HG03025 (cell line): ENCODE measurements at regions not wholly inside any gene's neighbourhood (a gene's known extent, or its start where the extent isn't known, plus 50 kb on each side); places are given as distances from the start of the nearest gene placed in this dataset.
"Not testable (repeated sequence)": the region's sequence is repeated elsewhere in the genome, so short reads cannot be mapped to it uniquely, and the experiment has no call there.

Experiments used
- ATAC-seq: cut with Tn5 transposase; IDR thresholded peaks from one replicate; pipeline ENCODE4 v1.9.1; 2021; ENCODE audit warnings: mild to moderate bottlenecking, moderate library complexity; ENCODE audit not compliant: unreplicated experiment, low FRiP score

DNA sequence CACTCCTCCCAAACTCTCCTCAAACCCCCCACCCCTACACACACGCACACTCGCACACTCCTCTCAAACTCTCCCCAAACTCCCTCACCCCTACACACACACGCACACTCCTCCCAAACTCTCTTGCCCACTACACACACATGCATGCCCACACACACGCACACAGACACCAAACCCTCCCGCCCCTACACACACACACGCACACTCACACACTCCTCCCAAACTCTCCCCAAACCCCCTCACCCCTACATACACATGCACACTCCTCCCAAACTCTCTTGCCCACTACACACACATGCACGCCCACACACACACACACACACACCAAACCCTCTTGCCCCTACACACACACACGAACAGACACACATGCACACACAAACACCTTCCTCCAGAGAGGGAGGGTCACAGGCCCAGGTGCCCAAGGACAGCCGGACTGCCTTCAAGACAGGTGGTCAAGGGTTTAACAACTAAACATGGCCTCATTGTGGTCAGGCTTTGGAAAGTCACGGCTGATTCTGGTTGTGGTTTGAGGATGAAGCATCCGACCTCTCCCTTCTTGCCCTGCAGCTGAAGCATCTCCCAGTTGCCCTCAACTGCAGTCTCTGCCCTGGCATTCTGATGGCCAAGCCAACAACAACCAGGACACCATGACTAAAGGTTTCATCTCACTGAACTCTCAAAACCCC is 72.3 kb upstream of the SNTG2 start:
- ATAC-seq, result no peak

DNA sequence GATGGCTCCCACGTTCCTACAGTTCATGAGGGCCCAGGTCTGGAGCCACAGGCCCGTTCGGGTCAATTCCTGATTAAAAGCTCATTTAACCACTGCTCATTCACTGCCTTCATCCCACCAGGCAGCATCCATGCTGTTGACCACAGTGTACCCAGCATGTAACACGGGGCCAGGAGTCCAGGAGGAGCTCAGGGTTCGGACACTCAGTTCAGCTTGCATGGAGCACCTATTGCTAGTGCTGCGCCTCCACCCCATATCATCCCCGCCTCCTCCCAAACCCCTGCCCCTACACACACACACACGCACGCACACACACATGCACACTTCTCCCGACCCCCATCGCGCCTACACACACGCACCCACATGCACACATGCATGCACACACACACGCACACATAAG is 72.9 kb upstream of the SNTG2 start:
- no peak for ATAC-seq

DNA sequence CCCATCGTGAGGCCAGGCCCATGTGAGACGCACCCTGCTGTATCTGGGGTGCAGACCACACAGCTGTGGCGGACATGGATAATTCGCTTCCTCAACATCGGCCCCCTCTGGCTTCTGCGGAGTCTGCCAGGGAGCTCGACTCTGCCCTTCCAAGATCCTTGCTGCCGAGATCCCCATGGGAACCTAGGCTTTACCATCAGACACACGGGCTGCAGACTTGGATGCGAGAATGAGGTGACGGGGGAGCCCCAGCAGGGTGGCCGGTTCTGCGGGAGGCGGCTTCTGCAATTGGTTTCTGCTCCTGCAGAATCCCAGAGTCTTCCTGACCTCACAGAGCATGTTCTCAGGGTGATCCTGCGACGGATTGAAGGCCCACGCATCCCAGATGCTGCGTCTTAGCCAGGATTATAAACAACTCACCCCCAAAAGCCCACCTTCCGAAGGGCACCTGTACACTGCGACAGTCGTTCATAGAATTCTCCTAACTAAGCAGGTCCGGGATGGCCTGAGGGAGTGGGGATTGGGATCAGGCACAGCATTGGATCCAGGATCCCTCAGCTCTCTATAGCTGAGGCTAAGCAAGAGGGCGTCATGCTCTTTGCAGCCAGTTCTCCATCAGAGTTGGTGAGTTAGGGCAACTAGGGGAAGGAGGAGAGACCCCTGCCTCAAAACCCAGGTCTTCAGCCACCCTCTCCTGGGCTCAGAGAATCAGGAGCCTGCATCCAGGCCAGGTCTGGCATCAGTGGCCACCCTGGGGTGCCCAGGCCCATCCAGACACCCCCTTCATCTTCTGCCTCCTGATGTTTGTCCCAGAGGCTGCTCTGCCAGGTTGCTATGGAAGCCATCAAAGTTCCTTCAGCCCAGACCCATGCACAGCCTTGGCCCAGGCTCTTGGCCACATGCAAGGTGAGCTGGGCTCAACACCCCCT is 74.7 kb upstream of the SNTG2 start:
- ATAC-seq, result no peak

DNA sequence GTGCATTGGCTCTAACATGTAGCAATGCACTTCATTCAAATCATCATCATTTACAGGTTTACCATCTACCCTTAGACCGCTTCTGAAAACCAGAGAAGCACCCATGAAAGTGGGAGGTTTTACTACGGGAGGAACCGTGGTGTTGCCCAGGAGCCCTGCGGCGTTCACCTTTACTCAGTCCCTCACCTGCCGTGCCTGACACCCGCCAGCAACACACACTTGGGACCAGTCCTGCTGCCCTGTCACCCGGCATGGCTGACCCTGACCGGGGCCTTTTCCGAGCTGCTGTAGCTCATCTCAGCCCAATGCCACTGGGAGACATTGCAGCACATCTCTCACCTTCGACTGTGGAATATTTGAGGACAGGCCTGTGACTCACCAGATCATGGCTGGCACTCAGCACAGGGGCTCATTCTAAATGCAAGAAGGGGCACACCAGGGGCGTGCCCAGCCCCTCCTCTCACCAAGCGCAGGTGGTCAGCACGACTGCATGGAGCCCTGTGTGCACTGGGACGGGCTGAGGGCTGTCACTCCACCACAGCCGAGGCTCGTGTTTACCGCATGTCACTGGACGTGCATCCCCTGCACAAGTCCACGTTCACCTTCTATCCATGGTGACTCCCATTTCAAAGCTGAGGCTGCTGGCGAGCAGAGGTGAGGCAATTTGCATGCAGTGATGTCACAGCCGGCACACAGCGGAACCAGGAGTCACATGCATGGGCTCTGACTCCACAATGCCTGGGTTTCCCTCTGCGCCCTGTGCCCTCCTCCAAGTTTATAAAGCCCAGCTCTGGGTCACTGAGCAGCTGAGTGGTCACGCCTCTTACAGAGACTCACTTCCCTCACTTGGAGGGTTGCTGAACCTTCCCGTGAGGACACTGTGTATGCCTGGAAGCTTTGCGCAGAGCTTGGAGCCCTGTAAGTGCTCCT is 76.7 kb upstream of the SNTG2 start:
- ATAC-seq, result no peak

DNA sequence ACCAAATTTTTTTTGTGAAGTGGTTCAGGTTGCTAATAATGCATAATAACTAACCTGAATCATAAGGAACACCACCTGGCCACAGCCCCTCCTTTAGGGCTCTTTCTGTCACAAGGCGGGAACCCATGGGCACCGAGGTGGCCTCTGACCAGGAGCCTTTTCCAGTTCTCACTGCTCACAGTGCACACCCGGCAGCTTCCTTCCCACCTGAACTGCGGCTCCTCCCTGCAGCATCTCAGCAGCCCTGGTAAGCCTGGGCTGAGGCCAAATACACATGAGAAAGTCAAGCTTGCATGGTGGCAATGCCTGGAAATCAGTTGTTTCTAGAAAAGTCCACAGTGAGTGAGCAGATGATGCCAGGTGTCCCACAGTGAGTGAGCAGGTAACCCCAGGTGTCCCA is 77.6 kb upstream of the SNTG2 start:
- no peak for ATAC-seq

DNA sequence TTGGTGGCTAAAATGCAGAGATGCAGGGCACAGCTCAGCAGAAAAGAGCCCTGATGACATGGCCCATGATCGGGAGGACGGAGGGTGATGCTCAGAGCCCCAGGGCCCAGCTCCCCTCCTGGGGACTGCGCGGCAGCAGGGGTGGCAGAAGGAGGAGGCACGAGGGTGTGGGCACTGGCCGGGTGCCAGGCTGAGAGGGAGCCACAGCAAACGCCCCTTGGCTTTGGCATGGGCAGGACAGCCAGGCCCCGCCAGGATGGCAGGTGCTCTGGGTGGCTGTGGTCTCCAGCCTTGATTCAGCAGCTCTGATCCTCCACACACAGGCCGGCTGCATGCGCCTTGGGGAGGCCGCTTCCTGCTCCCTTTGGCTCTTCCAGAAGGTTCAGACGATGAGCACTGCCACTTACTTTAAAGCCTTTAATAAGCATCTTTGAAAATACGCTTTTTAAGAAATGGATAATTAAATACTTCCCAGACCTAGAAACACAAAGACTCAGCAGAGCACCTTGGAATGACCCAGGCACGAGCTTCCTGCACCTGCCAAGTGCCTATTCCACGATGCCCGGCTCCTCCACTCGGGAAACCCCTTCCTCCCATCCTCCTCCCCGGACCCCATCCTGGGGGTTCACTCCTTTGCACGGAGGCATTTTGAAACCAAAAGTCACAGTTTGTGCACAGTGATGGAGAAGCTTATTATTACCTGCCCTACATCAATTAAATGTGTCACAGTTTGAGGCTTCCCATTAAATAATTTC is 78.5 kb upstream of the SNTG2 start:
- ATAC-seq, result no peak

DNA sequence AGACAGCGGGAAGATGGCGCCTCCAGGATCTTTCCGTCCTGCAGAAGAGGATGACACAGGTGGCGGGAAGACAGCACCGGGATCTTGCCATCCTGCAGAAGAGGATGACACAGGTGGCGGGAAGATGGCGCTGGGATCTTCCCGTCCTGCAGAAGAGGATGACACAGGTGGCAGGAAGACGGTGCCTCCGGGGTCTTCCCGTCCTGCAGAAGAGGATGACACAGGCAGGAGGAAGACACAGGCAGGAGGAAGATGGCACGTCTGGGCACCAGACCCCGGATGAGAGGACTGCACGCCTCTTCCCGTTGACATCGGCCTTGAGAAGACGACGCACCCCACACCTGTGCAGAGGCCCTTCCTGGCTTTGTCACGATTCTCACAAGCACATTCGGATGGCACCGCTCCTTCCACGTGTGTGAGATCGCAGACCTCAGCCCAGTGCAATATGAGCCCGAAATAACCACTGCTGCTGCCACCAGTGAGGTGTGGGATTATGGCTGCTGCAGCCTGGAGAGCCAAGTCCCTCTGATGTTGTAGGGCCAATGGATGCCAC is 79.4 kb upstream of the SNTG2 start:
- ATAC-seq, result no peak

DNA sequence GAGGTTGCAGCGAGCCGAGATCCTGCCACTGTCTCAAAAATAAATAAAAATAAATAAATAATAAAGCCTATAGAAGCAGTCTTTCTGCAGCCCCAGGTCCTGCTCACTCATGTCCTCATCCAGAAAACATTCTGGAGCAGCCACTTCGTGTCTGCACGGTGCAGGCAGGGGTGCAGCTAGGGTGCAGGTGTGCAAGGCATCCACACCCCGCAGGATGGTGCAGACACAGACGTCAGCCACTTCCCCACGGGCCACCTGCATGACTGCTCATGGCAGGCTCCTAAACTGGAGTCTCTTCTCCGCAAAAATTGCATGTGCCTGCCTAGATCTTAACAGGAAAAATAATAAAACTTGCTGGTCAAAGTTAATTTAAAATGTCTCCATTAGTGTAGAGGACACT is 80.2 kb upstream of the SNTG2 start:
- no peak for ATAC-seq

DNA sequence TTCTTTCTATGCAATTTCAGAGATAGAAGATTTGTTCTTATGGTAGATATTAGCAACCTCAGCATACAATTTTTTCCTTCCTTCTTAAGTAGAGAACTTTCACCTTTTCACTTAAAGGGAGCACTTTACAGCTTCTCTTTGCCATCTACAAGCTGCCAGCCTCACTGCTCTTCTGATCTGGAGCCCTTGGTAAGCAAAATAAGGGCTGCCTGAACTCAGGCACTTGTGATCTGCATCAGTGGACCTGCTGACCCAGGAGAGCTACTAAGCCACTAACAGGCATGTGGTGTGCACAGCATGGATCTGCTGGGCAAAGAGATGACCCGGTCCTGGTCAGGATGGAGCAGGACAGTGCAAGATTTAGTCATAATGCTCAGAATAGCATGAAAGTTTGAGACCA is 80.8 kb upstream of the SNTG2 start:
- ATAC-seq, result no peak

DNA sequence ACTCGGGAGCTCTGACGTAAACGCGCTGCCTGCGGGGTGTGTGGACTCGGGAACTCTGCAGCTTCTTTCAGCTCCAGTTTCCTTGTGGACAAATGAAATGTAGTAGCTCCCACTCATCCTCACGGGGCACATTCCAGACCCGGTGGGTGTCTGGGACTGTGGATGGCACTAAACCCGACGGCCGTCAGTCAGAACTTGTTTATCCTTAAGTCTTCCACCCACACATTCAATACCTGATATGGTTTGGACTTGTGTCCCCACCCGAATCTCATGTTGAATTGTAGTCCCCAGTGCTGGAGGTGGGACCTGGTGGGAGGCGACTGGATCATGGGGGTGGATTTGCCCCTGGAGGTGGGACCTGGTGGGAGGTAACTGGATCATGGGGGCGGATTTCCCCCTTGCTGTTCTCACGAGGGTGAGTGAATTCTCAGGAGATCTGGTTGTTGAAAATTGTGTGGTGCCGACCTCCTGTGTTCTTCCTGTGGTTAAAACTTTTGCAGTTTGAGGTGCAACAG is 81.2 kb upstream of the SNTG2 start:
- no peak for ATAC-seq

DNA sequence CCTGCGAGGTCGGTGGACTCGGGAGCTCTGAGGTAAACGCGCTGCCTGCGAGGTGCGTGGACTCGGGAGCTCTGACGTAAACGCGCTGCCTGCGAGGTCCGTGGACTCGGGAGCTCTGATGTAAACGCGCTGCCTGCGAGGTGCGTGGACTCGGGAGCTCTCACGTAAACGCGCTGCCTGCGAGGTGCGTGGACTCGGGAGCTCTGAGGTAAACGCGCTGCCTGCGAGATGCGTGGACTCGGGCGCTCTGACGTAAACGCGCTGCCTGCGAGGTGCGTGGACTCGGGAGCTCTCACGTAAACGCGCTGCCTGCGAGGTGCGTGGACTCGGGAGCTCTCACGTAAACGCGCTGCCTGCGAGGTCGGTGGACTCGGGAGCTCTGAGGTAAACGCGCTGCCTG is 81.8 kb upstream of the SNTG2 start:
- ATAC-seq, result not testable (repeated sequence)

DNA sequence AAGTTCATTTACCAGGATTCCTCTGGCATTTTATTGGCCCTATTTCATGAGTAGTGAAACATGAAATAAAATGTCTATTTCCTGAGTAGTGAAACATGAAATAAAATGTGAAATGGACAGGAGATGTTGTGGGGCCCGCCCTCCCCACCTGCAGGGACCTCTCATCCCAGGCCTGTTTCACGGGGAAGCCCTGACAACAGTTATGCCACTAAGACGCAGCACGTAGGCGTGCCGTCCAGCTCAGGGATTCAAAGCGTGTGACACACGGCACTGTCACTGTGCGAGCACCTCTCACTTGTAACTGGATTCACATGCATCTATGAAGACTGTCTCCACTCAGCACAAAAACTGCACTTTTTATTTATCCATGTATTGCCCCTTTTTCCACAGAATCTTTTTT is 83.4 kb upstream of the SNTG2 start:
- ATAC-seq, result no peak

DNA sequence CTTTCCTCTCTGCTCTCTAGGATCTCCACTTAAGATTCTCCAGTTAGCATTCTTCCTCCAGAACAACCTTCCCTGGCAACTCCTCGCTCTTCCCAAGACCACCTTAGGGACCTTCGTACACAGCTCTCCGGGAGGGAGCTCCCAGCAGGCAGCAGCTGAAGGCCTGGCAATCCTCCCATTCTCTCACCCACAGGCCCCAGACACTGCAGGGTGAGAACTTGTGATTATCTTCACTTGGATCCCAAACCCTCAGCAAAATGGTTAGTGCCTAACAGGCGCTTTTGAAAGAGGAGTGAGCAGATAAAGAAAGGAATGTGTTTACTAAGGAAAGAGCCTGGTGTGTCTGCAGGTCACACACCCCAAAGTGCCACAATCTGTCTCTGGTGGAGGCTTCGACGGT is 83.8 kb upstream of the SNTG2 start:
- ATAC-seq, result no peak

DNA sequence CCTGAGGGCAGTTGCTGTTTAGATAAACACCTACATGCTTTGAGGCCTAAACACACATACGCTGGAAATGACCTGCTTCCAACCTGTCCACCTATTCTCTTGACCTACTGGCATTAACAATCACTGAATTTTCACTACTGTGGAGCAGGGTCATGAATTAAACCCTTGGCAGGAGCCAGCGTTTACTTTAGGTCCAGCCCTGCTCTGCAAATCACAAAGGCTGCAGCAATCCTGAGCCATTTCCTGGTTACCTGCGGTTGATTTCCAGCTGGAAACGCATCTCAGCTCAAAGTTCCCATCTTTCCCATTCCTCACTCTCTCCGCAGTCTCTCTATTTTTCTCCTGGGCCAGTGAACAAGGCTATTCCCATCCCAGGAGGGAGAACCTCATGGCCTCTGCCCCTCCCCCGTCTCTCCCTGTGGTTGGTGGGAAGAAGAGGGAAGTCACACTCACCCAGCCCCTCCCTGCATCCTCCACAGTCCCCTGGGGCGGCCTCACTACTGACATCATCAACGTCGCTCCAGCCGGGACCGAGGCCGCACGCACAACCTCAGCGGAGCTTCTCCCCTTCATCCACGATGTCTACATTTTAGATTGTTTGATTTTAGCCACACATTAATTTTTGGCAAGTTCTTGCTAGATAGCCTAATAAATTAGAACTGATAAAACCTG is 84.5 kb upstream of the SNTG2 start:
- no peak for ATAC-seq

DNA sequence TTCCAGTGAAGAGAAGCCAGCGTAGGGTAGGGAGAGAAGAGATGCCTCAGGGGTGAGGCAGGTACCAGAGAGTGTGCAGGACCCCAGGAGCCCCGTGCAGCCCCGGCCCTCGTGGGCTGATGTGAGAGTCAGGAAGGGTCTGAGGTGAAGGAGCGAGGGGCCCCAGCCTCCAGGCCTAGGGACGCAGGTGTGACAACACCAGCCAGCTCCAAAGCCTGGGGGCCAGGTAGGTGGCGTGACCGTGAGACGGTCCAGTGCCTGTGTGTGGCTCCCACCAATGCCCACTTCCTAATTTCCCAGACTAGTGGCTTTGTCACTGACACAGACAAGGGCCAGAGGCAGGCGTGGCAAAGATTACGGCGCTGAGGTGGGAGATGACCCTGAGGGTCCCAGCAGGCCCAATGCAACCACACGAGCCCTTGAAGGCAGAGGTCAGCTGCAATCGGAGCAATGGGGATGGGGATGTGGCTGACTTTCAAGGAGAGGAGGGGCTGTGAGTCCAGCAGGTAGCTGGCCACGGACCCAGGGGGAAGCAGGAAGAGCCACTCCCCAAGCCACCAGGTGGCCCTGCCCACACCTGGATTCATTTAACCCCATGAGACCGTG is 86.0 kb upstream of the SNTG2 start:
- ATAC-seq, result no peak

DNA sequence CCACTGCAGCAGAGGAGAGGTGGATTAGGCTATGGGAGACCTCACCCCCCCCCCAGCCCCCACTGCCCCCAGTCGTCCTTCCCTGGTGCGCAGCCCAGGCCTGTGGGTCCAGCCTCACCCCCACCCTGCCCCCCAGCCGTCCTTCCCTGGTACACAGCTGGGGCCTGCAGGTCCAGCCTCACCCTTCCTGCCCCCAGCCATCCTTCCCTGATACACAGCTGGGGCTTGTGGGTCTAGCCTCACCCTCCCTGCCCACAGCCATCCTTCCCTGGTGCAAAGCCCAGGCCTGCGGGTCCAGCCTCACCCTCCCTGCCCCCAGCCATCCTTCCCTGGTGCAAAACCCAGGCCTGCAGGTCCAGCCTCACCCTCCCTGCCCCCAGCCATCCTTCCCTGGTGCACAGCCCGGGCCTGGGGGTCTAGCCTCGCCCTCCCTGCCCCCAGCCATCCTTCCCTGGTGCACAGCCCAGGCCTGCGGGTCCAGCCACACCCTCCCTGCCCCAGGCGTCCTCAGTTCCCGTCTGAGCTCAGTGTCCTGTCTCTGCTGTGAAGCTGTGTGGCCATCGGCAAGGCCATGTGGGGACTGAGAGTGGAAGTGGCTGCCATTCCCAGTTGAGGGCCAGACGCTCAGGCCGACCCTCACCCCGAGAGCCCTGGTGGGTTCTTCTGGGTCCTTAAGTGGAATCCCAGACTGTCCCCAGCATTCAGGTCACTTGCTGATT is 86.8 kb upstream of the SNTG2 start:
- no peak for ATAC-seq

DNA sequence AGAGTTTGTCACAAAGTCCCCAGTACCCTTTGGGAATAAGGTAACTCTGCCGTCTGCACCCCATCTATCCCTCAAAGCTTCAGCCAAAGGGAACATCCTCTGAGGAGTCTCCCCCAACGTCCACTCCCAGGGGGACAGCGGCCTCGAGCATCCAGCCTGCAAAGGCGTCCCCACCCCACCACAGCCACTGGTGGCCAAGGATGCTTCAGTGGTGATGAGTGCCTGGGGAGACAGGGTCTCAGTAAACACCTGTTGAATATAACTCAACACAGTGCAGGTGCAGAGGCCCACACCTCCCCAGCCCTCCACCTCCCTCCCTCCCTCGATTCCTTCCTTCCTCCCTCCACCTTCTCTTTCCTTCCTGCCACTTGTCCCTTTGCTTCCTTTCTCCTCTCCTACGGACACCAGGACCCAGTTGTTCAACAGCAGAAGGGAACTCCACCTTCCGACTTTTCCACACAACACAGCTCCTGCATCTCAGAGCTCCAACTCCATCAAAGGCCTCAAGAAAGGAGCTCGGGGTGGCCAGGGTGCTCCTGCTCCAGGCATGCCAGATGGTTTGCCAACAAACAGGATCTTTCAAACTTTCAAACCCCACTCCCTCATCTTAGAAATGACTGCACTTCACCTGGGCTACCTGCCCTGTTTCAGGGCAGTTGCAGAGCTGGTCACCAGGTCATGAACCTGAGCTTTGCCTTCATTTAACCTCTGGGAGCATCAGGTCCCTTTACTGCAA is 87.8 kb upstream of the SNTG2 start:
- no peak for ATAC-seq

DNA sequence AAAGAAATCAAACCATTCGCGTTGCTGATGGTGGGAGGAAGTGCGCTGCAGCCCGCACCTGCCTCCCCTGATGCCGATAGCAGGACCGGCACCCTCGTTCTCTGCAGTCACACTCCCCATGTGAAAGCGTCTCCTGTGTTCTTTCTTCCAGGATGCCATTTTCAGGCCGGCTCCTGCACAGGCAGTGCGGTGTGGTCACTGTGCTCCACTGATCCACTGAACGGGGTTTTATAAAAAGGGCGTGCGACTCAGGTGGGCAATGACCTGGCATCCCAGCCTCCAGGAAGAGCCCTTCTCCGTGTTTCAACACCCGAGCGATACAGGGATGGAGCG is 88.3 kb upstream of the SNTG2 start:
- ATAC-seq, result no peak
